IMR-90 (cell line): ENCODE measurements at regions not wholly inside any gene's neighbourhood (a gene's known extent, or its start where the extent isn't known, plus 50 kb on each side); places are given as distances from the start of the nearest gene placed in this dataset.
"Not testable (repeated sequence)": the region's sequence is repeated elsewhere in the genome, so short reads cannot be mapped to it uniquely, and the experiment has no call there.

Source experiments
- CTCF ChIP-seq: conservative IDR thresholded peaks from 2 replicates; pipeline ENCODE4 v1.5.1; 2012; ENCODE audit warnings: mild to moderate bottlenecking, low read depth, low read length, improper control_type of control experiment
- RAD21 ChIP-seq: IDR thresholded peaks from 2 replicates; pipeline ENCODE4 v1.6.1; 2012; ENCODE audit warnings: low read length, improper control_type of control experiment

GRCh38 chr11:67787681-67788340 is 113.4 kb upstream of the ALDH3B2 start:
- not testable (repeated sequence) for TF ChIP-seq CTCF, RAD21
